ENCODE measurements at regions not wholly inside any gene's neighbourhood (a gene's known extent, or its start where the extent isn't known, plus 50 kb on each side); places are given as distances from the start of the nearest gene placed in this dataset.

- TF ChIP-seq, protein P1, sequence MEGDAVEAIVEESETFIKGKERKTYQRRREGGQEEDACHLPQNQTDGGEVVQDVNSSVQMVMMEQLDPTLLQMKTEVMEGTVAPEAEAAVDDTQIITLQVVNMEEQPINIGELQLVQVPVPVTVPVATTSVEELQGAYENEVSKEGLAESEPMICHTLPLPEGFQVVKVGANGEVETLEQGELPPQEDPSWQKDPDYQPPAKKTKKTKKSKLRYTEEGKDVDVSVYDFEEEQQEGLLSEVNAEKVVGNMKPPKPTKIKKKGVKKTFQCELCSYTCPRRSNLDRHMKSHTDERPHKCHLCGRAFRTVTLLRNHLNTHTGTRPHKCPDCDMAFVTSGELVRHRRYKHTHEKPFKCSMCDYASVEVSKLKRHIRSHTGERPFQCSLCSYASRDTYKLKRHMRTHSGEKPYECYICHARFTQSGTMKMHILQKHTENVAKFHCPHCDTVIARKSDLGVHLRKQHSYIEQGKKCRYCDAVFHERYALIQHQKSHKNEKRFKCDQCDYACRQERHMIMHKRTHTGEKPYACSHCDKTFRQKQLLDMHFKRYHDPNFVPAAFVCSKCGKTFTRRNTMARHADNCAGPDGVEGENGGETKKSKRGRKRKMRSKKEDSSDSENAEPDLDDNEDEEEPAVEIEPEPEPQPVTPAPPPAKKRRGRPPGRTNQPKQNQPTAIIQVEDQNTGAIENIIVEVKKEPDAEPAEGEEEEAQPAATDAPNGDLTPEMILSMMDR (IDR thresholded peaks at IDR 0.05; ENCODE audit: unreplicated experiment) = no peak
- H3K4me3 Mint-ChIP-seq (ENCODE audit: low read depth) = no peak overlapping the region
- H3K27me3 Mint-ChIP-seq = no peaks in the 10 kb centered on the region
- H3K4me1 Mint-ChIP-seq (ENCODE audit: low read depth) = peaks cover 8% of the 10 kb centered on the region
- H3K9me3 Mint-ChIP-seq (ENCODE audit: low read depth) = peaks cover 5% of the 10 kb centered on the region
- no peak overlapping the region for H3K27ac Mint-ChIP-seq
- DNase-seq (ENCODE audit: low spot score, unreplicated experiment) = no peak
- peaks cover 1% of the 10 kb centered on the region for H3K36me3 Mint-ChIP-seq (ENCODE audit: insufficient read depth)
Observed at GRCh38 chr2:155815275-155815674, 517.2 kb downstream of the NR4A2 start.

- no peak for DNase-seq (ENCODE audit: low spot score, unreplicated experiment)
- H3K27ac Mint-ChIP-seq = no peak overlapping the region
- H3K36me3 Mint-ChIP-seq (ENCODE audit: insufficient read depth) = no peaks in the 10 kb centered on the region
- H3K4me1 Mint-ChIP-seq (ENCODE audit: low read depth) = peaks cover 8% of the 10 kb centered on the region
- H3K27me3 Mint-ChIP-seq = no peaks in the 10 kb centered on the region
- no peaks in the 10 kb centered on the region for H3K9me3 Mint-ChIP-seq (ENCODE audit: low read depth)
- H3K4me3 Mint-ChIP-seq (ENCODE audit: low read depth) = no peak overlapping the region
- TF ChIP-seq, protein P1 (IDR thresholded peaks at IDR 0.05; ENCODE audit: unreplicated experiment) = no peak
Observed at GRCh38 chr2:155810411-155810810, 522.1 kb downstream of the NR4A2 start.

- Mint-ChIP-seq H3K27ac (no peak overlapping the region), H3K9me3 (ENCODE audit: low read depth) (no peaks in the 10 kb centered on the region), H3K4me1 (ENCODE audit: low read depth) (peaks cover 3% of the 10 kb centered on the region)
Observed at GRCh38 chr2:155802888-155803287, 529.6 kb downstream of the NR4A2 start.

DNA sequence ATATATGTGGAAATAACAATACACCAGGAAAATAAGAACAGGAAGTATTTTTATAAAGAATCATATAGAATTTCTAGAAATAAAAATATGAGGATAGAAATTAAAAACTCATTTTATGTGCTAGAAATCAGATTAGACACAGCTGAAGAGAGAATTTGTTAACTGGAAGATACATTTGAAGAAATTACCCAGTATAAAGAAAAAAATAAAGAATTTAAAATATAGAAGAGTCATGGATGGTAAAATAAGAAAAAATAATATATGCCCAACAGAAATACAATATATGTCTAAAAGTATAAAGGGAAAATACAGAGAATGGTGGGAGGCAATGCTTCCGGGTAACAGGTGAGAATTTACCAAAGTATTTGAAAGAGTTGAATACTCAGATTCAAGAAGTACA lies 539.9 kb downstream of the NR4A2 start:
- Mint-ChIP-seq H3K27me3 (no peaks in the 10 kb centered on the region), H3K4me1 (ENCODE audit: low read depth) (no peaks in the 10 kb centered on the region), H3K36me3 (ENCODE audit: insufficient read depth) (peaks cover 10% of the 10 kb centered on the region), H3K4me3 (ENCODE audit: low read depth) (no peak overlapping the region), H3K27ac (no peak overlapping the region), H3K9me3 (ENCODE audit: low read depth) (peaks cover 25% of the 10 kb centered on the region)
- TF ChIP-seq, protein P1 (IDR thresholded peaks at IDR 0.05; ENCODE audit: unreplicated experiment) = no peak
- DNase-seq (ENCODE audit: low spot score, unreplicated experiment) = no peak

More at GRCh38 chr2:155802888-155803287, 529.6 kb downstream of the NR4A2 start:
- DNase-seq (ENCODE audit: low spot score, unreplicated experiment) = no peak
- Mint-ChIP-seq H3K36me3 (ENCODE audit: insufficient read depth) (no peaks in the 10 kb centered on the region), H3K4me3 (ENCODE audit: low read depth) (no peak overlapping the region), H3K27me3 (no peaks in the 10 kb centered on the region)
- TF ChIP-seq, protein P1 (IDR thresholded peaks at IDR 0.05; ENCODE audit: unreplicated experiment) = no peak

DNA sequence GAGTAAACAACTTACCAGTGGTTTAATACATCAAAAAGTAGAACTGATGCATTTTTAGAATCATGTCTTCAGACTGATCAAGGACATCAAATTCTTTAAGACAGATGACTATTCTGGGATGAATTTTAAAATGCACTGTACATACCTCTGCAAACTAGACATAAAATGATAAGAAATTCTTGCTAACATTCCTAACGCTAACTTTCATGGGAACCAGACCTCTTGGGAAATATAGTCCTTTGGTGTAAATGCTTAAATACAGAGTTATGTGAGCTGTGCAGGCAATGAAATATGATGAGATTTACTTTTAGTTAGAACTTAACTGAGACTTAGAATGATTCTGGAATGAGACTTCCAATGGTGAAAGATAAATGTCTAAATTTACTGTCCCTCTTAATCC lies 562.0 kb downstream of the NR4A2 start:
- H3K27ac Mint-ChIP-seq = no peak overlapping the region
- no peaks in the 10 kb centered on the region for H3K4me1 Mint-ChIP-seq (ENCODE audit: low read depth)
- no peak overlapping the region for H3K4me3 Mint-ChIP-seq (ENCODE audit: low read depth)
- no peaks in the 10 kb centered on the region for H3K36me3 Mint-ChIP-seq (ENCODE audit: insufficient read depth)
- H3K9me3 Mint-ChIP-seq (ENCODE audit: low read depth) = peaks cover 11% of the 10 kb centered on the region
- H3K27me3 Mint-ChIP-seq = no peaks in the 10 kb centered on the region
- no peak for DNase-seq (ENCODE audit: low spot score, unreplicated experiment)
- TF ChIP-seq, protein P1 (IDR thresholded peaks at IDR 0.05; ENCODE audit: unreplicated experiment) = no peak

All from progenitor cell of endocrine pancreas (in vitro differentiated cells).